T-helper 17 cell (primary cell): ENCODE measurements at regions not wholly inside any gene's neighbourhood (a gene's known extent, or its start where the extent isn't known, plus 50 kb on each side); places are given as distances from the start of the nearest gene placed in this dataset.

Experiments used
- ATAC-seq: fragments of 150-1000 bp; cut with Tn5 transposase; 2 replicates; pipeline ENCODE4 v1.10.0; 2021; ENCODE audit warnings: mild to moderate bottlenecking, moderate library complexity
- DNase-seq, 3 donors: peaks; one replicate each; pipeline versions ENCODE4 v3.0.0 to v3.0.0-alpha.2; 2020 to 2021
- H3K9me3 ChIP-seq: one replicate; pipeline ENCODE4 v1.7.0; 2013; ENCODE audit warnings: low read length, mild to moderate bottlenecking; ENCODE audit not compliant: control insufficient read depth, poor library complexity, severe bottlenecking
- H3K27ac Mint-ChIP-seq: one replicate; pipeline ENCODE4 v1.8.0; 2022; ENCODE audit warnings: mild to moderate bottlenecking, moderate library complexity, mixed read lengths
- H3K27me3 Mint-ChIP-seq: one replicate; pipeline ENCODE4 v1.8.0; 2022; ENCODE audit warnings: mixed read lengths
- H3K36me3 Mint-ChIP-seq: one replicate; pipeline ENCODE4 v1.8.0; 2022; ENCODE audit warnings: low read depth, mixed read lengths
- H3K4me1 Mint-ChIP-seq: one replicate; pipeline ENCODE4 v1.8.0; 2022; ENCODE audit warnings: mild to moderate bottlenecking, mixed read lengths
- H3K4me3 Mint-ChIP-seq: one replicate; pipeline ENCODE4 v1.8.0; 2022; ENCODE audit warnings: mild to moderate bottlenecking, moderate library complexity, mixed read lengths

DNA sequence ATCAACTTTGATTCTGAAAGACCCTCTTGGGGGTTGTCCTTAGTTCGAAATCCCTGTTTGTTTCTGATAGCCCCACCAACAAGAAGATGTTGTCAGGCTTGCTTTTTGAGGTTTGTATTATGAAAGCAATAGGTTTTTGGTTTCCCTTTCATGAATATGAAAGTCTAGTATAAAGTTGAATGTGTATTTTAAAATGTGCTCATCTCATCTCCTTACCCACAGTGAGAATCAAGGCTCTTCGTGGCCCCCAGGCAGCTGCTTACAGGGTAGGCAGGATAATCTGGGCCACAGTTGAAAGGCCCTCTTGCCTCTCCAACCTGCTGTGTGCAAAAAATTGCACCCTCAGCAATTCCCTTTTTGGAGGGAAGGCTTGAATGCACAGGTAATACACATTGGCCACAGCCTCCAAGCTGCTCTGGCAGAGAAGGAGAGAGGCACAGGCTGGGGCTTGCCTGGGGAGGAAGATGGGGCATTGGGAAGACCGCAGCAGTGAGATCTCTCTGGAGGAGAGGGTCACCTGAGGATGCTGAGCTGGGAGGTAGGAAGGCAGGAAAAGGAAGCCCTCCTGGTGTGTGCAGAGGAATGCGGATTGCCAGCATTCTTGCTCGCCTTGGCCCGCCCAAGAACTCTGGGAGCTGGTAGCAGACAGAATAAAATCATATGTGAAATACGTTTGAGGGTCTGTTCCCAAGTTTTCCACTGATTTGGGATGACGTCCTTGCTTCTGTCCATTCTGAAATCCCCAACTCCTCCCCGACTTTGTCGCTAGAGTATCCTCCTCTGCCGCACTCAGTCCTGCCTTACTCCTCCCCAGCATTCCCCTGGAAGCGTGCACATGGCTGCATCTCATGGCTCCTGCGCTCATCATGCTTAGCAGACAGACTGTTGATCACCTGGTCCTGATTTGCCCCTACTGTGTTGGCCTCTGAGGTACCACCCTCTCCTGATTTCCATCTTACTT is 196.4 kb downstream of the RPLP1 start:
- peaks cover 28% of the 10 kb centered on the region for H3K4me1 Mint-ChIP-seq
- H3K27ac Mint-ChIP-seq, result no peak overlapping the region
- H3K27me3 Mint-ChIP-seq, result peaks cover 39% of the 10 kb centered on the region
- no peaks in the 10 kb centered on the region for H3K9me3 ChIP-seq
- ATAC-seq (no peak), DNase-seq (no peak)
- peak overlapping the region; percentile 54 for H3K4me3 Mint-ChIP-seq
- peaks cover 3% of the 10 kb centered on the region for H3K36me3 Mint-ChIP-seq

GRCh38 chr15:69652293-69652692 is 199.7 kb downstream of the RPLP1 start:
- Mint-ChIP-seq H3K27me3 (peaks cover 38% of the 10 kb centered on the region), H3K4me3 (no peak overlapping the region), H3K4me1 (peaks cover 25% of the 10 kb centered on the region), H3K27ac (no peak overlapping the region), H3K36me3 (peaks cover 6% of the 10 kb centered on the region)
- no peaks in the 10 kb centered on the region for H3K9me3 ChIP-seq
- no peak for DNase-seq
- ATAC-seq, result no peak

GRCh38 chr15:69652751-69653305 is 200.2 kb downstream of the RPLP1 start:
- no peaks in the 10 kb centered on the region for H3K9me3 ChIP-seq
- no peak for DNase-seq
- peaks cover 22% of the 10 kb centered on the region for H3K4me1 Mint-ChIP-seq
- no peak for ATAC-seq
- H3K27me3 Mint-ChIP-seq, result peaks cover 33% of the 10 kb centered on the region
- no peak overlapping the region for H3K4me3 Mint-ChIP-seq
- H3K27ac Mint-ChIP-seq, result no peak overlapping the region
- peaks cover 3% of the 10 kb centered on the region for H3K36me3 Mint-ChIP-seq

- H3K4me3 Mint-ChIP-seq, result no peak overlapping the region
- H3K27ac Mint-ChIP-seq, result no peak overlapping the region
- ATAC-seq (no peak), DNase-seq (no peak)
- peaks cover 3% of the 10 kb centered on the region for H3K36me3 Mint-ChIP-seq
- no peaks in the 10 kb centered on the region for H3K9me3 ChIP-seq
- H3K27me3 Mint-ChIP-seq, result peaks cover 32% of the 10 kb centered on the region
- H3K4me1 Mint-ChIP-seq, result peaks cover 22% of the 10 kb centered on the region
Measured at GRCh38 chr15:69653306-69653705, 200.7 kb downstream of the RPLP1 start.

- H3K36me3 Mint-ChIP-seq, result peaks cover 3% of the 10 kb centered on the region
- DNase-seq (no peak), ATAC-seq (no peak)
- H3K4me3 Mint-ChIP-seq, result no peak overlapping the region
- peaks cover 26% of the 10 kb centered on the region for H3K27me3 Mint-ChIP-seq
- H3K4me1 Mint-ChIP-seq, result peaks cover 16% of the 10 kb centered on the region
- H3K27ac Mint-ChIP-seq, result no peak overlapping the region
- no peaks in the 10 kb centered on the region for H3K9me3 ChIP-seq
Measured at GRCh38 chr15:69653846-69654245, 201.2 kb downstream of the RPLP1 start.

GRCh38 chr15:69656271-69657030 is 203.8 kb downstream of the RPLP1 start:
- DNase-seq, result no peak
- no peaks in the 10 kb centered on the region for H3K9me3 ChIP-seq
- no peak for ATAC-seq
- peaks cover 3% of the 10 kb centered on the region for H3K36me3 Mint-ChIP-seq
- H3K4me1 Mint-ChIP-seq, result peaks cover 7% of the 10 kb centered on the region
- no peak overlapping the region for H3K27ac Mint-ChIP-seq
- H3K27me3 Mint-ChIP-seq, result peaks cover 13% of the 10 kb centered on the region
- H3K4me3 Mint-ChIP-seq, result no peak overlapping the region

DNA sequence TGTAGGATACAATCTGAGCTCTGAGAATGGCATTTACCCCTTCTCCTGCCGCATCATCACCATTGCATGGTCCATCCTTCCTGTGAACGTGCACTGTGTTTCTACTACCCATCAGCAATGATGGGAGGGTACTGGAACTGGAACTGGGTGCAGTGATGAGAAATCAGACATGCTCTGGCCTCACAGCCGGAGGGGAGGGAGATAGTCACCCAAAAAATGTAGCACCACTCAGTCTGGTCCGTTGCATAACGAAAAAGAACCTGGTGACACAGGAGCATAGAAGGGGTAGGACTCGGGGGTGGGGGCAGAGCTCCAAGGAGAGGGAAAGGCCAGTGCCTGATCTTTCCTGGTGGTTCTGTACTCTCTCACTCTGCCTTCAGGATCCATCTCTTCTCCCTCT is 205.0 kb downstream of the RPLP1 start:
- H3K36me3 Mint-ChIP-seq, result peaks cover 3% of the 10 kb centered on the region
- no peak overlapping the region for H3K4me3 Mint-ChIP-seq
- H3K27me3 Mint-ChIP-seq, result peaks cover under 1% of the 10 kb centered on the region
- H3K4me1 Mint-ChIP-seq, result peaks cover 4% of the 10 kb centered on the region
- H3K27ac Mint-ChIP-seq, result no peak overlapping the region
- no peak for DNase-seq
- H3K9me3 ChIP-seq, result no peaks in the 10 kb centered on the region
- no peak for ATAC-seq

DNA sequence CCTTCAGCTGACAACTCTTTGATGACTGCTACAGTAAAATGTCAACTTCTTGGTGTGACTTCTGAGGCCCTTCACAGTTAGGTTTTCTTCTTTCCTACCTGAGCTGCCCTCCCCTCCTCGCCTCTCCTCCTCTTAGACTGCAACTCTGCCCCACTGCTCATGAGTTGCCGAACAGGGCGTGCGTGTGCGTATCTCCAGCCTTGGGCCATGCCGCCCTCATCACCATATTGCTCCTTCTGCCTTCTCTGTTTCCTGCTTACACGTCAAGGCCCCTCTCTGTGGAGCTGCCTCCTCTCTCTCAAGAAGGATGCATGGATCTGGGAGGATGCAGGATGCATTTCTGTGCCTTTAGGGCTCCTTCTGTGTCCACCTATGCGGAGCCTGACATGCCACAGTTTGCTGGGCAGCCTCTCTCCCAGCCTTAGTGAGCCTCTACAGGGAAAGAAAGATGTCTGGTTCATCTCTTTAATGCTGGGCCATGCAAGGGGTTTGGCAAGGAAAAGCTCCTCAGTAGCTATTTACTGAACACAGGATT is 205.9 kb downstream of the RPLP1 start:
- Mint-ChIP-seq H3K4me3 (no peak overlapping the region), H3K36me3 (peaks cover 3% of the 10 kb centered on the region), H3K27ac (no peak overlapping the region), H3K4me1 (peaks cover 7% of the 10 kb centered on the region), H3K27me3 (no peaks in the 10 kb centered on the region)
- no peaks in the 10 kb centered on the region for H3K9me3 ChIP-seq
- ATAC-seq (no peak), DNase-seq (no peak)

DNA sequence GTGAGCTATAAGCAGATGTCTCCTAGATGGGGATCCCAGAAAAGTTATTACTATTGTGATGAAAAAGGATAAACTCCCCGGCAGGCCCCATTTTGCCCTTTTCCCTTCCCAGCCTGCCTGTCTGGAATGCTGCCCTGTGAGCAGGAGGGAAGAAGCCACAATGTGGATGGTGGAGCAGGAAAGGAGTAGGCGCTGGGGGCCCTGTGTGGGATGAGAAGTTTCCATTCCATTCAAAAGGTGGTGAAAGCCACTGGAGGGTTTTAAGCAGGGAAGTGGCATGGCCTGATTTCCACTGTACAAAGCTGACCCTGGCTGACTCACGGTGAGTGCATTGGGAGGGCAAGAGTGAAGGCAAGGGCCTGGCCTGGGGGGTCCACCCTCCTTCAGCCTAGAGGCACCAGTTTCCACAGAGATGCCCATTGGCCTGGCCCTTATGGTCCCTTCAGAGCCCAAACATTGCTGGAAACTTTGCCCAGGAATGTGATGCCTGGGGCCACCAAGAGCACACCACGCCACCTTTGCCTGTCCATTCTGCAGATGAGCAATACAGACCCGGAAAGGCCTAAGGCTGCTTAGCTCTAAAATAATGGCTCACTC is 206.9 kb downstream of the RPLP1 start:
- H3K27me3 Mint-ChIP-seq, result no peaks in the 10 kb centered on the region
- no peaks in the 10 kb centered on the region for H3K9me3 ChIP-seq
- no peaks in the 10 kb centered on the region for H3K36me3 Mint-ChIP-seq
- H3K4me1 Mint-ChIP-seq, result peaks cover 7% of the 10 kb centered on the region
- H3K27ac Mint-ChIP-seq, result no peak overlapping the region
- no peak for DNase-seq
- no peak overlapping the region for H3K4me3 Mint-ChIP-seq
- no peak for ATAC-seq

GRCh38 chr15:69660114-69660513 is 207.5 kb downstream of the RPLP1 start:
- no peak for ATAC-seq

DNA sequence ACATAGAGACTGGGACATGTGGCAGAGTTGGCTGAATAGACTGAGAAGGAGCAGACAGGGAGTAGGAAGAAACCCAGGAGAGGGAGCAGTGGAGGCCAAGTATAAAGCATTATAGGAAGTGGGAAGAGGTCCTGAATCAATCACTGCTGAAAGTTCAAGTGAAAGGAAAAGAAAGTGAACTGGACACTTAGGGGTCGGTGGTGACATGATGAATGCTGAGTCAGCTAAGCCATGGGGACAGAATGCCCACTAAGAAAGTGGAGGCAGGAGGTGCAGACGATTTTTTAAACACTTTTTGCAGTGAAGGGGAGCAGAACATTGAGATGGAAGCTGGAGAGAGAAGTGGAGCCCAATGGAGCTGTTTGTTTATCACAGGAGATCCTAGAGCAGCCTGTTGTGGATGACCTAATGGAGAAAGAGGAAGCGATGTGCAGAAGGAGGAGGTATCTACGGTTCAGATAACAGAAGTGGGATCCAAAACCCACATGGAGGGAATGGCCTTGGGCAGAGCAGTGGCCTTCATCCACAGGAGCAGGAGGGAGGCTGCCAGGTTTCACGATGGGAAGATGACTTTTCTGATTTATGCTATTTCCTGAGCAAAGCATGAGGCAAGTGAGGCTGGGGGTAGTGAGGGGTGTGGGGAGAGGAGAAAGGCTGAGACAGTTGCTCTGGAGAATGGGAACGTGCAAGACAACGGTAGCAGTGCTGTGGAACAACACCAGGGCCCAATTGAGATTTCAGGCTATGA is 208.2 kb downstream of the RPLP1 start:
- no peaks in the 10 kb centered on the region for H3K27me3 Mint-ChIP-seq
- H3K4me3 Mint-ChIP-seq, result no peak overlapping the region
- ATAC-seq (no peak), DNase-seq (no peak)
- H3K4me1 Mint-ChIP-seq, result peaks cover 10% of the 10 kb centered on the region
- no peak overlapping the region for H3K27ac Mint-ChIP-seq
- H3K9me3 ChIP-seq, result no peaks in the 10 kb centered on the region
- H3K36me3 Mint-ChIP-seq, result no peaks in the 10 kb centered on the region

More at GRCh38 chr15:69660114-69660513, 207.5 kb downstream of the RPLP1 start:
- Mint-ChIP-seq H3K4me3 (no peak overlapping the region), H3K27ac (no peak overlapping the region), H3K36me3 (no peaks in the 10 kb centered on the region), H3K27me3 (no peaks in the 10 kb centered on the region), H3K4me1 (peaks cover 7% of the 10 kb centered on the region)
- no peaks in the 10 kb centered on the region for H3K9me3 ChIP-seq
- DNase-seq, result no peak

DNA sequence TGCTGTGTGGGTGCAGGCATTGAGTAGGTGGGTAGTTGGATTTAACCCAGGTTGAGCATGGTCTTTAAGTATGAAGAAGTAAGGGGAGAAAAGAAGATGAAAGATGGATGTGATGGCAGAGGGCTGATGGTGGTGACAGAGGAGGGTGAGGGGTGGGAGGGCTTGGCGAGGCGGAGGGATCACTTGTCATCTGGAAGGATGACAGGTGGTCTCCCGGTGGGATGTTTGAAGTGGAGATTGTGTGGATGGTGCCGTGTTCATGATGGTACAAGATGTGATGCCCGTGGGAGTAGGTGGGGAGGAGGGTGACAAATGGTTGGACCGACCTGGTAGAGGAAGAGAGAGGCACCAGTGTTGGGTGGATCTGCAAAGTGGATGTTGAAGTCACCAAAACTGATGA is 208.8 kb downstream of the RPLP1 start:
- DNase-seq (no peak), ATAC-seq (no peak)
- Mint-ChIP-seq H3K27ac (no peak overlapping the region), H3K4me3 (no peak overlapping the region), H3K27me3 (no peaks in the 10 kb centered on the region), H3K4me1 (peaks cover 14% of the 10 kb centered on the region), H3K36me3 (no peaks in the 10 kb centered on the region)
- H3K9me3 ChIP-seq, result no peaks in the 10 kb centered on the region
